NCI-H2107 treated with DMSO at 0.1 percent for 48 hours (cell line): ENCODE measurements at regions not wholly inside any gene's neighbourhood (a gene's known extent, or its start where the extent isn't known, plus 50 kb on each side); places are given as distances from the start of the nearest gene placed in this dataset.

Experiments
- DNase-seq: peaks from one replicate; lab custom pipeline; 2025; ENCODE audit not compliant: unreplicated experiment; lab: John Stamatoyannopoulos, UW

- DNase-seq, result peak; percentile 44
These were observed 284.8 kb downstream of the ETS1 start for GRCh38 chr11:128302425-128303186.

- no peak for DNase-seq
These were observed 285.6 kb downstream of the ETS1 start for GRCh38 chr11:128301756-128302155.

DNA sequence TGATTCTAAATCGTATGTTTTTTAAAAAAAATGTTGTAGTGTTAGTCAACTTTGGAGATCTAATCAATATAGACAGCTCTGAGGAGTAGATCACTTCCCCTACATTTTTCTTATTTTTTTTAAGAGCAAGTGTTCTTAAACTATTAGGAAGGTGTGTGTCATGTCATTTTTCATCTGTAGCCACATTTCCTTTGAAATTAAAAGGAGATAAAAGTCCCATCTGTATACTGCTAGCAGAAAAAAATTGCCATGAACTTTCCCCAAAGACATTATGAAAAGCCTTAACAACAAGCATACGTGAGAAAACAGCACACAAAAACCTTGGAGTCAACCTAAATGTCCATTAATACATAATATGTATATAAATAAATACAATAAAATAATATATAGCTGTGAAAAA is 286.6 kb downstream of the ETS1 start:
- no peak for DNase-seq

DNA sequence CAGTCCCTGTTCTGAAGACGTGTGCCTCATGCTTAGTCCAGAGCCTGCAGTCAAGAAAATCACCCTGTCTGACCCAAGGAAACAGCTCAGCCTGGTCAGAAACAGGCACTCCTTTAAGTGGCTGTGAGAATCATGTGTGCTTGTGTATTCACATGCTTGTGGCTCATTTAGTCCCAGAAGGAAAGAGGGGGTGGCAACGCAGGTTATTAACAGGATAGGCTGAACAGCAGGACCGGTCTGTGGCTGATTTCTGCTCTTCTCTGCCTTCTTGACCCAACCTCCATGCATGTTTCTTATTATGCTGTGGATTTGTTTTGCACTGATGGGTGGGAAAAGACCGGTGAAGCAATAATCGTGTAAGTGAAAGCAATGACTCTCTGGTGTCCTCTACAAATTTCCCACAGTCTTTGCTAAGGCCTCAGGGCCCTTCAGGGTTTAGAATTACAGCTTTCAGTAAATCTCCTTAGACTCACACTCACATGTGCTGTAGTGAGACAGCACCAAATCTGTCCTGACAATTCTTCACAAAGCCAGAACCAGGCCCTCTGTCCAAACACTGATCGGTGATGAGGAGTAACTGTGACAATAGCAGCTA is 288.1 kb downstream of the ETS1 start:
- DNase-seq, result no peak

- DNase-seq, result no peak
These were observed 289.1 kb downstream of the ETS1 start for GRCh38 chr11:128298271-128298670.

- DNase-seq, result no peak
These were observed 289.6 kb downstream of the ETS1 start for GRCh38 chr11:128297805-128298204.

GRCh38 chr11:128297091-128297651 is 290.2 kb downstream of the ETS1 start:
- DNase-seq, result peak; percentile 20

DNA sequence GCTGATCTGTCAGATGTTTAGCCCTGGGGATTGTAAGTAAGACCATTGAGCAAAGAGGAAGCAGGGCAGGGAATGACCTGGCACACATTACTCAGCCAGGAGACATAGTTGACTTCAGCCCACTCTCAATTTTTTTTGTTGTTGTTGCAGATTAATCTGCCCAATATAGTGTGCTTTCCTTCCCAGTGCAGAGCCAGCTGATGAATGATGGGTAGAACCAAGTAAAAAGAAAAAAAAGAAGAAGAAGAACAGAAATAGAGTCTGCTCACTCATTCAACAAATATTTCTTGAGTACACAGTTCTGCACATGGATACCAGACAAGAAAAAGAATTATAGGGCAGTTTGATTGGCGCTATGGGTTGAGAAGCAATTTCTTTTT is 292.7 kb downstream of the ETS1 start:
- DNase-seq, result no peak

DNA sequence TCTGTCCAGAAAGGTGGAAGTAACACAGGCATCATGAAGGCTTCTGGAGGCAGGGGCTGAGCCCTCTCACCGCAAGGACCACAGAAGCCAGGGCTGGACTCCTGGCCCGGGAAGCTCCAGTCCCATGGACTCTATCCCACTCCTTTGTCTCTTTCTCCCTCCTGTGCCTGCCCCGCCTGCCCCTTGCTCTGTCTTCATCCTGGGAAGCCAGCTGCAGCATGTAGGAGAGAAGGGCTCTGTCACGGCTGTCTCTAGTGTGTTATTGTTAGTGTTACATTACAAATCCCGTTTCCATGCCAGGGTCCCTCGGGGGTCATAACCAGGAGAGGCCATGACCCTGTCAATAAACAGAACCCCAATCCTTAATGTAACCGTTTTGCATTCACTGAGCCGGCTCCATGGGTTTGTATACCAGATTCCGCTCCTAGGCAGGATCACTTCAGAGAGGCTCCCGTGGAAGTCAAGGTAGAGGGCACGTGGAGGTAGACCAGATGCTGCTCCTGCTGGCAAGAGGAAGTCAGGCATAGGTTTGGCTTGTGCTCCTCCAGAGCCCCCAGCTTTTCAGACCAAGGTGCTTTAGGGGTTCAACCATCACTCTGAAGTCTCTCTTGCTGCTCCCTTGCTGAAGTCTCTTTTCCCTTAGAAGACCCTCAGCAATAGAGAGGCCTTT is 293.2 kb downstream of the ETS1 start:
- DNase-seq, result no peak

- no peak for DNase-seq
These were observed 295.5 kb downstream of the ETS1 start for GRCh38 chr11:128291835-128292234.

GRCh38 chr11:128291007-128291406 is 296.4 kb downstream of the ETS1 start:
- no peak for DNase-seq

GRCh38 chr11:128290106-128290840 is 297.1 kb downstream of the ETS1 start:
- DNase-seq, result peak; percentile 58

- DNase-seq, result no peak
These were observed 298.3 kb downstream of the ETS1 start for GRCh38 chr11:128289048-128289447.

DNA sequence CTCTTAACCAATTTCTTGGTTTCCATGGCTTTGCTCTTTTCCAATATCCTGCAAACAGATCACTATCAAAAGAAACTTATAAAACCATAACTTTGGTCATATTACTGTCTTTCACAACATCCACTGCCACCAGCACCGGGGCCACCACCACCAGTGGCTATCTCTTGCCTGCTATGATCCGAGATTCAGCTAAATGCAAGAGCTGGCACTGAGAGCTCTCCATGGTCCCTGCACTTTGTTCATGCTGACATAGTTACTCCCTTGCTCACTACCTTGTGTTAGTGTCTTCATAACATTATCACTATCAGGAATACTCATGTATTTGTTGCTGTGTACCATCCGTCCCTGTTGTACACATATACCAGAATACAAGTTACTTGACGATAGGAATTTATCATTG is 299.0 kb downstream of the ETS1 start:
- DNase-seq, result no peak

GRCh38 chr11:128285321-128285720 is 302.0 kb downstream of the ETS1 start:
- DNase-seq, result no peak

GRCh38 chr11:128284634-128285033 is 302.7 kb downstream of the ETS1 start:
- DNase-seq, result no peak

- no peak for DNase-seq
These were observed 303.9 kb downstream of the ETS1 start for GRCh38 chr11:128283451-128283850.

DNA sequence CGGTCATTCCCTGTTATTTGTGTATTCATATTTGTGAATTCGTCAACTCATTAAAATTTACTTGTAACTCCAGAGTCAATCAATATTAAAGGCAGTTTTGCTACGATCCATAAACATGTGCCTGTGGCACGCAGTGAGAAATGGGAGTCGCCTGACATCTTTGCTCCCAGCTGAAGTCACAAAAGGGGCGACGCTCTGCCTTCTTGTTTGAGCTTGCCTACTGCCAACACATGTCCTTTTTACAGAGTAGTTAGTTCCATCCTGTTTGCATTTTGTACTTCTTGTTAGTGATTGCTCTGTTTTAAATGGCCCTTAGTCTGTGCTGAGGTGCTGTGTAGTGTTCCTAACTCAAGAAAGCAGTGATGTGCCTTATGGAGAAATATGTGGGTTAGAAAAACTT is 305.3 kb downstream of the ETS1 start:
- DNase-seq, result no peak

GRCh38 chr11:128279866-128280265 is 307.5 kb downstream of the ETS1 start:
- DNase-seq, result no peak

GRCh38 chr11:128273736-128274135 is 313.6 kb downstream of the ETS1 start:
- DNase-seq, result no peak

- DNase-seq, result no peak
These were observed 316.0 kb downstream of the ETS1 start for GRCh38 chr11:128271401-128271800.
